HEK293 (cell line): ENCODE measurements at regions not wholly inside any gene's neighbourhood (a gene's known extent, or its start where the extent isn't known, plus 50 kb on each side); places are given as distances from the start of the nearest gene placed in this dataset.

Source experiments
- CTCF ChIP-seq: fragments of 450-650 bp; formaldehyde crosslinking; IDR thresholded peaks from 2 replicates; pipeline ENCODE4 v1.5.1; 2016; ENCODE audit warnings: missing biosample characterization, missing genetic modification characterization
- KLF10 ChIP-seq: fragments of 450-650 bp; IDR thresholded peaks from 2 replicates; pipeline ENCODE4 v1.5.1; 2018; ENCODE audit warnings: missing biosample characterization, mild to moderate bottlenecking, missing genetic modification characterization
- MYNN ChIP-seq: fragments of 450-650 bp; formaldehyde crosslinking; IDR thresholded peaks from 2 replicates; pipeline ENCODE4 v1.5.1; 2016; ENCODE audit warnings: missing biosample characterization, missing genetic modification characterization, borderline replicate concordance
- REPIN1 ChIP-seq: fragments of 450-650 bp; formaldehyde crosslinking; IDR thresholded peaks from 2 replicates; pipeline ENCODE4 v1.5.1; 2017; ENCODE audit warnings: missing biosample characterization, missing genetic modification characterization, low read depth
- TCF7L2 ChIP-seq: IDR thresholded peaks from 2 replicates; pipeline ENCODE4 v1.6.1; 2011; ENCODE audit warnings: low read depth, mild to moderate bottlenecking, inconsistent platforms, low read length, moderate library complexity, borderline replicate concordance
- YY1 ChIP-seq: fragments of 450-650 bp; formaldehyde crosslinking; IDR thresholded peaks from 2 replicates; pipeline ENCODE4 v1.5.1; 2018; ENCODE audit warnings: missing biosample characterization, missing genetic modification characterization
- ZBTB8A ChIP-seq: fragments of 450-650 bp; formaldehyde crosslinking; IDR thresholded peaks from 2 replicates; pipeline ENCODE4 v1.5.1; 2016; ENCODE audit warnings: missing biosample characterization, missing genetic modification characterization
- ZNF169 ChIP-seq: fragments of 450-650 bp; formaldehyde crosslinking; IDR thresholded peaks from 2 replicates; pipeline ENCODE4 v1.5.1; 2016; ENCODE audit warnings: missing biosample characterization, missing genetic modification characterization
- ZNF488 ChIP-seq: fragments of 450-650 bp; formaldehyde crosslinking; IDR thresholded peaks from 2 replicates; pipeline ENCODE4 v1.5.1; 2016; ENCODE audit warnings: missing biosample characterization, missing genetic modification characterization
- ZSCAN16 ChIP-seq: fragments of 450-650 bp; formaldehyde crosslinking; IDR thresholded peaks from 2 replicates; pipeline ENCODE4 v1.5.1; 2016; ENCODE audit warnings: missing biosample characterization, missing genetic modification characterization
- ZSCAN5A ChIP-seq: fragments of 450-650 bp; formaldehyde crosslinking; IDR thresholded peaks from 2 replicates; pipeline ENCODE4 v1.5.1; 2016; ENCODE audit warnings: missing biosample characterization, missing genetic modification characterization

- TF ChIP-seq ZNF488 = no peak
- TF ChIP-seq KLF10 (tag by site-specific recombination) = no peak
- TF ChIP-seq ZBTB8A (tag by site-specific recombination) = no peak
- TF ChIP-seq MYNN = no peak
- no peak for TF ChIP-seq REPIN1 (tag by site-specific recombination)
- no peak for TF ChIP-seq CTCF
- TF ChIP-seq ZSCAN16 (tag by site-specific recombination) = no peak
- no peak for TF ChIP-seq ZNF169
- TF ChIP-seq TCF7L2 = no peak
- no peak for TF ChIP-seq YY1 (tag by site-specific recombination)
- no peak for TF ChIP-seq ZSCAN5A (tag by site-specific recombination)
Observed at GRCh38 chr12:128137140-128137539, 129.8 kb upstream of the TMEM132C start.
